HG02970 (cell line): ENCODE measurements at regions not wholly inside any gene's neighbourhood (a gene's known extent, or its start where the extent isn't known, plus 50 kb on each side); places are given as distances from the start of the nearest gene placed in this dataset.
"Not testable (repeated sequence)": the region's sequence is repeated elsewhere in the genome, so short reads cannot be mapped to it uniquely, and the experiment has no call there.

Source experiments
- ATAC-seq: cut with Tn5 transposase; IDR thresholded peaks from one replicate; pipeline ENCODE4 v1.9.1; 2021; ENCODE audit warnings: mild to moderate bottlenecking, moderate library complexity, moderate number of reproducible peaks; ENCODE audit not compliant: unreplicated experiment, low FRiP score

DNA sequence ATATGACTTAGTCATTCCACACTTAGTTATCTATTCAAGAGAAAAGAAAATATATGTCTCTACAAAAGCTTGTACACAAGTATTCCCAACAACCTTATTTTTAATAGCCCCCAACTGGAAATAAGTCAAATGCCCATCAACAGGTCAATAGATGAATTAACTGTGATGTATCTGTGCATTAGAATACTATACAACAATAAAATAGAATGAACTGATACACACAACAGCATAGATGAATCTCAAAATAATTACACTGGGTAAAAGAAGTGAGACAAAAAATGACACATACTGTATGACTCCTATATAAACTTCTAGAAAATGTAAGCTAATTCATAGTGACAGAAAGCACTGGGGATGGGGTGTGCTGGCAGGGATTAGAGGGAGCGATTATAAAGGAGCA, 354.1 kb upstream of the DIPK2B start:
- no peak for ATAC-seq

DNA sequence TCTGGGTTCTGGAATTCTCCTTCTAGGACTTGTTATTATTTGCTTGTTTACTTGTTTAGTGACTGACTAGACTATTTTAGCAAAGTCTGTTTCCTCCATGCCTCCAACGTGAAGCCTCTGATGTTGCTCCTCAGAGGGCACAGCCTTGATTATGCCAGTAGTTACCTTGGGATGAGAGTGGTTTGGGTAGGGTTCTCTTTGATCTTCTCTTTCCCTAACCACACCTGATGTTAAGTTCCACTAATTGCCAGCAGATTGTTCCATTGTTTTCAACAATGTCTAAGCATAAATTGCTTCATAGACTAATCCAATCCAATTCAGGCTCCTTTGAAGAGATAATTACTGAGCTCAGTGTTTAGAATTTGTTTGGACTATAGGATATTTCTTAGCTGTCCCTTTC, 352.7 kb upstream of the DIPK2B start:
- no peak for ATAC-seq

DNA sequence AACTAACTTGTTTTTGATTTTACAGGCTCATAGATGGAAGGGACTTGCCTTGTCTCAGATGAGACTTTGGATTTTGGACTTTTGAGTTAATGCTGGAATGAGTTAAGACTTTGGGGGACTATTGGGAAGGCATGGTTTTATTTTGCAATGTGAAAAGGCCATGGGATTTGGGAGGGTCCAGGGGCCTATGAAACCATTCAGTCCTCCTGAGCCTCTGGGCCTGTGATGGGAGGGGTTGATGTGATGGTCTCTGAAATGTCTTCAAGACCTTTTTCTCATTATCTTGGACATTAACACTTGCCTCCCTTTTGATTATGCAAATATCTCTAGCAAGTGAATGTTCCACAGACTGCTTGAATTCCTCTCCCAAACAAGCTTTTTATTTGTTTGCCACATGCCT, 346.0 kb upstream of the DIPK2B start:
- ATAC-seq: not testable (repeated sequence)

DNA sequence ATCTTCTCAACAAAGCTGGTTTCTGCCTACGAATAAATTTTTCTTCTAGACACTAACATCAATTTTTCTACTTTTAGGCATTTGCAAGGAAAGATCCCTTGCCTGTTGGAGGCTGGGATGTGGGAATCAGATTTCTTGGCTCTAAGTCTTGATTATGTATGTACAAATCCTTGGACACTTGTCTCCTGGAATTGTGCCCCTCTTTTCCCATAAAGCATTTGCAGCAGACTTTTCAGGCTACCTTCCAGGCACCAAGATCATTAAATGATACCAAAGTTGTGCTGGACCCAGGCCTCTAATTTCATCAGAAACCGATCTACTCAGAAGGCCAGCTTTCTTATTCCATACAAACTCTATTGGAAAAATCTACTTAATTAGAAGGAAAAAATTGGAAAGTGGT, 339.5 kb upstream of the DIPK2B start:
- no peak for ATAC-seq

DNA sequence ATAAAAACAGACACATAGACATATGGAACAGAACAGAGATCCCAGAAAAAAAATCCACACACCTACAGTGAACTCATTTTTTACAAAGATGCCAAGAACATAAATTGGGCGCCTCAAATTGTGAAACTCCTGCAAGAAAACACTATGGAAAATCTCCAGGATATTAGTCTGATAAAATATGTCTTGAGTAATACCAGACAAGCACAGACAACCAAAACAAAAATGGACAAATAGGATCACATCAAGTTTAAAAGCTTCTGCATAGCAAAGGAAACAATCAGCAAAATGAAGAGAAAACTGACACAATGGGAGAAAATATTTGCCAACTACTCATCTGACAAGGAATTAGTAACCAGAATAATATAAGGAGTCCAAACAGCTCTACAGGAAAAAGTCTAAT, 337.3 kb upstream of the DIPK2B start:
- no peak for ATAC-seq

DNA sequence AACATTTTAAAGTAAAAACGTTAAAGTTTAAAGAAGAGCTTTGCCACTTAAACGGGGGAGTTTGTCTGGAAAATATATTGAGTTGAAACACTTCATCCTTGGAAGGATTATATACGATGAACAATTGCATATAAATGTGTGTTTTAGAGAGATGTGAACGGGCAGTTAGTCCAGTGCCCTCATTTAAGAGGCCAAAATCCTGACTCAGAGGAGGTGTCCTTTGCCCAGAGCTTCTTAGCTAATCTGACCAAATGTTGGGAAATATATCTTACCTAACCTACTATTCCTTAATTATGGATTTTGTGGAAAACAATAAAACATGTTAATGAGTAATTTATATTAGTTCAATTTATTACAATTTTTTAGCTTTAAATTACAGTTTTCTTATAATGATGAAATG, 327.2 kb upstream of the DIPK2B start:
- no peak for ATAC-seq

DNA sequence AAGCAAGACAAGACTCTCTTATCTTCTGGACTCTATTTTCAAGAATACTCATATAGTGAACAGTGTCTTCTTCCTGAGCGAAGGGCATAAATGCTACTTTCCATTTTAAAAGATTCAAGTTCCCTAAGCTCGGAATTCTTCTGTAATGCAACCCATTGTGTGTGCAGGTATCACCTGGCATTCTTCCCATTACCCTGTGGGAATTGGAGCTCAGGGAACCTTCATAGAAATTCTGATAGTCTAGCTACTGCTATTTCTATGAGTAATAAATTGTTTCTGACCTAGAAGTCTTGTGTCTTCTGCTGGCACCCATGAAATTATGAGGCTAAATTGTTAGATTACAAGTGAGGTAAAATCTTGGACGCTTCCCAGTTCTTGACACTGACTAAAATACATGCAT, 324.1 kb upstream of the DIPK2B start:
- no peak for ATAC-seq

DNA sequence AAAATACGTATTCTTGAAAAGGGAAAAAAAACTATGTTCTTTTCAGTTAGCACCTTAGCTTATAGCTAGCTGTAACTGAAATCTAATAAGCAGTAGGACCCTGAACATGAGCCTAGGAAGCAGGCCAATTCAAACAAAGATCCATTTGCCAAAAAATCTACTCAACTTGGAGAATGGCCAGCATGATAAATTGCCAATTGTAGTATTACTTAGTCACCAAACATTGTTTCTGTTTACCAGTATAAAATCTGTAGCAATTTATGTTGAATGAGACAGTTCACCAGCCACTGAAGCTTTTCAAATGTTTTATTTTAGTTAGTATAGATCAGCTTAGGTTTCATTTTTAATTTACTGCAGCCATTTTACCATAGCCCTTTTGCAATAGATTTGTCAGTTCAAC, 323.6 kb upstream of the DIPK2B start:
- ATAC-seq: no peak

DNA sequence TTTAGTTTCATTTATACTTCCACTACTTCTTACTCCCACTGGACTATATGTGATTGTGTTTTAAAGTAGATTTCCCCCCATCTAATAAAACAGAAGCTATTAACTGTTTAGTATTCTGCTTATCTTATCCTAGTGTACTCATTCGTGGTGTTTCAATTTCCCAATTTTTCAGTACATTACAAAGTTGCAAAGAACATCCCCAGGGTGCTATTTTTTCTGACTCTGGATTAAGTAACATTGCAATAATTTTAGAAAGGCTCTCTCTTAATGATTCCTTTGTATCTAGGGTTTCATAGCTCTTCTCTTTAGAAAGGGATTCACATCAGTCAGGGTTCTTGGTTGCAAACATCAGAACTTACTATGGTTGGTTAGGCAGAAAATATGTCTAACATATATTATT, 317.9 kb upstream of the DIPK2B start:
- no peak for ATAC-seq

DNA sequence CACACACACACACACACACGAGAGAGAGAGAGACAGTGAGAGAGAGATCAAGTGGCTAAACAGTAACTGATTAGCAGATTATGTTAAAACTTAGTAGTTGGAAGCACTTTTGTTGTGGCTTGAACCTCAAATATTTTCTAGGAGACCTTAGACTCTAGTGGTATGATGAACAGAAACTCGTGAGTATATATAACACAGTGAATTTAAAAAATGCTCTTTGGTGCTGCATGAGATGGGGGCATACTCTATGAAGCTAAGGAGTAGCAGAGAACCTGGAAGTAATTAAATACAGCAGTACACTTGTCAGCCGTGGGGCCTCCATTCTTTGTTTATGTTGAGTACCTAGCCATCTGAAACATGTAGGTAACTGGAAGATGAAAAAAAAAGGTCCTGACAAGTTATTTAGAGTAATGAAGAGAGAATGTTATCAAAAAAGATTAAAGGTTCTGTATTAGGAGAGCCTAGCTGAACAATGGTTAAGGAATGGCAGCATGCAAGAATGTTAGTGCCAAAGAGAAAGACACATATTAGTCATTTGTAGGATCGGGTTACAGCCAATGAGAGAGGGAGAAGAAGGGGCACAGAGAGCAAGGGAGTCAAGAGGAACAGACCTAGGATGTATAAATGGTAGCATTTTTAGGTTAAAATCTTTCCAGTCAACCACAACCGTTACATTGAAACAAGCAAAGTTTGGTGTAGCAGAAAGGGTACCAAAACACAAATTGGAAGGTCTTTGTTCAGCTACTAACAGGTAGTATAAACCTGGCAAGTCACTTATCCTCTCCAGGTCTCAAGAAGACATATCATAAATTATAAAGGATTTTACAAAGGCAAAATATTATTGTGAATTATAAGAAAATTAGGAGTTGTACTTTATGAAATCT, 316.7 kb upstream of the DIPK2B start:
- no peak for ATAC-seq

DNA sequence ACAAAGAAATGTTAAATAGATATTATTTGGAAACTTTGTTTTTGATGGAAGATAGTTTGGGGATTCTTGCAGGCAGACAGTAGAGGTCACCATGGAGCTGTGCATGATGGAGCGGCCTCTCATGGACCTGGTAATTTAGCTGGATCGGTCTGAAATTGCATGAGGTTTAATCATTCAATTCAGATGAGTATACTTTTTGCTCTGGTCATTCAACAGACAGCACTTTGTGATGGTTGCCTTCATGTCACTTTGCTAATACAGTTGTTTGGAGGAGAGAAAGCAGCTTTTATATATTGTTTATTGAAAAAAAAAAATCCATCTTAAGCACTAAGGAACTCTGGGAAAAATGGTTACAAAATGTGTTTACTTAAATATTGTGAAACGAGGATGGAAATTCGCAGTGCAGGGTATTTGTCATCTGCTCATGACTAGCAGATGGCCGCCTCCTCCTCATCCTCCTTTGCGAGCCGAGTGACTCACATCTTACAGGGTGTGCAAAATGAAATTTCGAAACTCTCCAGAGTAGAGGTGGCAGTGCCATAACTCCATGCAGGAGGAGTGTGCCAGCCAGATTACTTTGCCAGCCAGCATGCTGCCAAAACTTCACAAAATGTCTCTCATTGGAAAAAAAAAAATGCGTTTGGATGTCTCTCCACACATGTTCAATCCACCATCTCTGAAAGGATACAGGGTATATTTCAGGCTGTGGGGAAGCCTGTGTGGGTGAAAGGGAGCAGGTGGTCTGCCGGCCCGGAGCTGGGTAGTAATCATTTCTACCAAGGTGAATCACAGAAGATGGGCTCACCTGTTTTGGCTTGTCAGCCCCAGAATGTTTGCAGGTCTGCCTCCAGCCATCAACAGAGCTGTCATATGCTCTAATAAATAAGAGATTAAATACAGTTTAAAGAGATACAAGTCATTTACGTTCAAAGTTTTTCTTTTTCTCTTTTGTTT, 314.9 kb upstream of the DIPK2B start:
- ATAC-seq: no peak

DNA sequence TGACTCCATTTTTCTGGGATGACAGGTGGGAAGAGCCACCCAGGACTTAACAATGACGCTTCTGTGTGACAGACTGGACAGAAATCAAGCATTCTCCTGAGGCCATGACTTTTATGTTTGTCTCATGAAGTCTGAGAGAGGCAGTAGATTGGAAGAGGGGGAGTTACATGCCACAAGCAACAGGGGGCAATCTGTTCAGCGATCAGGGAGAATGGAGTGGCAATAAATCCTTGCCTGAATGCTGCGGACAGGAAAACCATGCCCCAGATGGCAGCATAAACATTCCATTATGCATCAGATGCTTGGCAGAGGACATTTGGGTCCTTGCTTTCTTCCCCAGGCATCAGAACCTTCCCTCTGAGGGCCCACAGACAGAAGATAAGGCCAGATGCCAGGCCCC, 312.4 kb upstream of the DIPK2B start:
- ATAC-seq: no peak

DNA sequence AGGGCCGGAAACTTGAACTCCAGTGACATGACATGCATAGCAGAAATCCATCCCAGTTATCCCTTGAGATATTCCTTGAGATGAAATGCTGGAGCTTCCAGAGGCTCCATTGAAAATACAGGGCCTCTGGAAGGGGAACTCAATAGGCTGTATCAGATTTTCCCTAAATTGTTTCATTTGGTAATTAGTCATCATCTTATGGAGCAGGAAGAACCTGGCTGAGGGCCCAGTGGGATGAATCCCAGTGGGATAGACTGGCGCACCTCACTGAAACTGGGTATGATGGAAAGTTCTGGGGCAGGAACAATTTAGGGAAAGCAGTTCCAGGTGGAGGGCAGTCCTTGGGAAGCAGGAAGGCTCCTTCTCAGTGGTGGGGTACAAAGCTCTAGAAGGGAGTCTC, 307.8 kb upstream of the DIPK2B start:
- ATAC-seq: no peak

DNA sequence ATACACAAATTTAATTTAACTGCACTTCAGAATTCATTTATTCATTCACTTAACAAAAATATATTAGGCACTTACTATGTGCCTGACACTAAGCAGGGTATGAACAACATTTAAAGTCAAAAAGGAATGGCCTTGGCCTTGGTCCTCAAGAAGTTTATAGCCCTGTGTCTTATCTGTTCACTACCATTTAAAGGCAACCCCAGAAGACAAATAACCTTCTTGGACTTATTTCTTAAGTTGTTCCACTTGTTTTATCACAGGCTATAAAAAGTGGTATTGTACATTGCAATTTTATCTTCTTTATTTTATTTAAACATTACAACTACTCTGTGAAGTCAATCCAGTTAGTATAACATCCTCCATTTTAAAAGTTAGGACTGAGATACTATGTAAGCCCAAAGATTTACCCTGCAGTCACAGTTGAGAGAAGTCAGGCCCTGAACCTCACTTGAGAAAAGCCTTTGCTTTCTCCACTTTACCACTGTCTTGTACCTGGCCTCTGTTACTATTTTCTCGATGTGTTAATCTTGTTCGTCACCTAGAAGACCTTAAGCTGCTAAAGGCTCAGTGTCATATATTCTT, 305.6 kb upstream of the DIPK2B start:
- ATAC-seq: no peak

DNA sequence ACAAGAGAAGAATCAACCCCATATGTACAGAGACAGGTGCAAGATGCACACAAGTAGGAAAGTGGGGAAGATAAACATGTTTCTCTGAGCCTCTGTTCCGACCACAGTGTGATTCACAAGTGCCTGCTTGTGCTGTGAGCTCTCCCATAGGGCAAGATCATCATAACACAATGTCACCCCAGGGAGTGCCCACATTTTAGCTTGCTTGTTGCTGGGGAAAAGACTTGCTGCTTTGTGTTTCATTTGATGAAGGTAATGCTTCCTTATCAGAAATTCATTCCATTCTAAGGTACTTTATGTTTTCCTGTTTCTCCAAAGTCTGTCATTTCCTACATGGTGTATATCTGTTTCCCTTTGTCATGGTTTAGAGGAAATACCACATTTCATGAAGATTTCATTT, 304.5 kb upstream of the DIPK2B start:
- no peak for ATAC-seq

DNA sequence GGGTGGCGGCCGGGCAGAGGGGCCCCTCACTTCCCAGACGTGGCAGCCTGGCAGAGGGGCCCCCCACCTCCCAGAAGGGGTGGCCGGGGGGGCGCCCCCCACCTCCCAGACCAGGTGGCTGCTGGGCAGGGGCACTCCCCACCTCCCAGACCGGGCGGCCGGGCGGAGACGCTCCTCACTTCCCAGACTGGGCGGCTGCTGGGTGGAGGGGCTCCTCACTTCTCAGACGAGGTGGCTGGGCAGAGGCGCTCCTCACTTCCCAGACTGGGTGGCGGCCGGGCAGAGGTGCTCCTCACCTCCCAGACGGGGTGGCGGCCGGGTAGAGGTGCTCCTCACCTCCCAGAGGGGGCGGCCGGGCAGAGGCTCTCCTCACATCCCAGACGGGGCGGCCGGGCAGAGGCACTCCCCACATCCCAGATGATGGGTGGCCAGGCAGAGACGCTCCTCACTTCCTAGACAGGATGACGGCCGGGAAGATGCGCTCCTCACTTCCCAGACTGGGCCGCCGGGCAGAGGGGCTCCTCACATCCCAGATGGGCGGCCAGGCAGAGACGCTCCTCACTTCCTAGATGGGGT, 303.2 kb upstream of the DIPK2B start:
- ATAC-seq: not testable (repeated sequence)

DNA sequence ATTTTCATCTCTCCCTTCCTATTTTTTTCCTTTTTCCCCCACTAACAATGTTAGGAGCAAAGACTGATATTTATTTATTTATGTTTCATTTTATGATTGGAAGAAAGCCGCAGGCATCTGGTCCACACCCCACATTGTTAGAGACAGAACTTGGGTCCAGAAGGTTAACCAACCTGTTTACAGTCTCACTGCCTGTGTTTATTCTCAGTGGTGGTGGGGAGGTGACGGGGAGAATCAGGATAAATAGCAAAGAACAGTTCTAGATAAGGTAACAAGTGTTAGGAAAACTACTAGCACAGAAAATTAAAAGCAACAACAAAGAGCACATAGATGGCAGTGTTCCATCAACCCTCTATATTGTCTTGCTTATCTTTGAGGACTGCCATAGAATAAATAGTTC, 301.7 kb upstream of the DIPK2B start:
- no peak for ATAC-seq

DNA sequence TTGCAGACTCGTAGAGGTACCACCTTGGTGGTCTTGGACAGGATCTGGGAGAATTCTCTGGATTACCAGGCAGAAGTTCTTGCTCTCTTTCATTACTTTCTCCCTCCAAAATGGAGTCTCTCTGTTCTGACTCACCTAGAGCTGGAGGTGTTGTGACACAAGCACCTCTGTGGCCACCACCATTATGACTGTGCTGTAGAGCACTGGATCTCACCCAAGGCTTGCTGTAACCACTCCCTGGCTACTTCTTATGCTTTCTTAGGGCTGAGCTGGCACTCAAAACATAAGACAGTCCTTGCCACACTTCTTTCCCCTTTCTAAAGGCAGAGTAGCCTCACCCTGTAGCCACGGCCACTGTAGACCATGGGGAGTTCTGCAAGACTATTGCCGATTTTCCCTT, 296.6 kb upstream of the DIPK2B start:
- no peak for ATAC-seq

DNA sequence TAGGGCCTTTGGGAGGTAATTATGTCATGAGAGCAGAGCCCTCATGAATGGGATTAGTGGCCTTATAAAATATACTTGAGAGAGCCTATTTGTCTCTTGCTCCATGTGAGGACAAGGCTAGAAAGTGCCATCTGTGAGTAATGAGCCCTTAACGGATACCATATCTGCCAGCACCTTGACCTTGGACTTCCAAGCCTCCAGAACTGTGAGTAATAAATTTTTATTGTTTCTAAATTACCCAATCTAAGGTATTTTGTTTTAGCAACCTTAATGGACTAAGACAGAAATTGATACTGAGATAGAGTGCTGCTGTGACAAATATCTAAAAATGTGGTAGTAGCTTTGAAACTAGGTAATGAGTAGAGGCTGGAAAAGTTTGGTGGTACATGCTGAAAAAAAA, 285.0 kb upstream of the DIPK2B start:
- no peak for ATAC-seq

DNA sequence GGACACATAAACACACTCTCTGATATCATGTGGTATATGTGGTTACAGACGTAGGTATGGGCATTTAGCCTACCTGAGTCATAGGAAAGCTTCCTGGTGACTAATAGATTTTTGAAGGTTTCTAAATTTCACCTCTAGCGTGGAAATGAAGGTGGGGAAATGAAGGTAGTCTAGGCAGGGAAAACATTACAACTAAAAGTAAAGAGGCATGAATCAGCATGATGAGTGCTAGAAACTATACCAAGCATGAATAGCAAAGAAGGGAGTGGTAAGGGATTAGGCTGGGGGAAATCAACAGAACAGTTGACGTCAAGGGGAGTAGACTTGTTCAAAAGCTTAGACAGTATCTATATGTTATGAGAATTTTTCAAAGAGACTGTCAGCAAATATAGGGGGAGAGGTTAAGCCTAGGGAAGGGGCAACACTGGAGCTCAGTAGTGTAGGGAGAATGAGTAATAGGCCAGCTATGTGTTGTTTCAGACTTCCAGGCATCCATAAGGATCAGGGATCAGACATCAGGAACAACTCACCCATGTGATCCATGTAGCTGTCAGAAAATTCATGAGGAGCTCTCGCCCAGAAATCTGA, 279.3 kb upstream of the DIPK2B start:
- ATAC-seq: no peak
